RWPE2 (cell line): ENCODE measurements at regions not wholly inside any gene's neighbourhood (a gene's known extent, or its start where the extent isn't known, plus 50 kb on each side); places are given as distances from the start of the nearest gene placed in this dataset.
"Not testable (repeated sequence)": the region's sequence is repeated elsewhere in the genome, so short reads cannot be mapped to it uniquely, and the experiment has no call there.

Source experiments
- ATAC-seq: fragments of 200-7000 bp; cut with Tn5 transposase; 3 replicates; pipeline ENCODE4 v1.9.1; 2021; ENCODE audit warnings: low read depth
- DNase-seq: peaks from one replicate; pipeline ENCODE4 v3.0.0-alpha.2; 2020; ENCODE audit warnings: low spot score
- H3K27ac ChIP-seq: fragments of 450-650 bp; 2 replicates; pipeline ENCODE4 v1.5.1; 2017; ENCODE audit warnings: mild to moderate bottlenecking; ENCODE audit not compliant: poor library complexity, severe bottlenecking
- H3K27me3 ChIP-seq: fragments of 250-450 bp; sonication (Bioruptor Pico); 2 replicates; pipeline ENCODE4 v1.5.1; 2021; ENCODE audit warnings: mild to moderate bottlenecking, moderate library complexity; ENCODE audit not compliant: insufficient read depth, poor library complexity, severe bottlenecking
- H3K36me3 ChIP-seq: fragments of 250-450 bp; sonication (Bioruptor Pico); 2 replicates; pipeline ENCODE4 v1.5.1; 2020; ENCODE audit warnings: low read depth, mild to moderate bottlenecking, moderate library complexity
- H3K4me1 ChIP-seq: fragments of 250-450 bp; sonication (Bioruptor Pico); 2 replicates; pipeline ENCODE4 v1.5.1; 2021; ENCODE audit warnings: mild to moderate bottlenecking, moderate library complexity; ENCODE audit not compliant: insufficient read depth, poor library complexity, severe bottlenecking
- H3K4me3 ChIP-seq: fragments of 250-450 bp; sonication (Bioruptor Pico); 2 replicates; pipeline ENCODE4 v1.5.1; 2021; ENCODE audit warnings: mild to moderate bottlenecking, moderate library complexity; ENCODE audit not compliant: severe bottlenecking
- H3K9me3 ChIP-seq: fragments of 250-450 bp; sonication (Bioruptor Pico); 2 replicates; pipeline ENCODE4 v1.5.1; 2021; ENCODE audit warnings: mild to moderate bottlenecking, moderate library complexity; ENCODE audit not compliant: severe bottlenecking
- CTCF ChIP-seq: fragments of 450-650 bp; IDR thresholded peaks from one replicate; pipeline ENCODE4 v1.5.1; 2017; ENCODE audit warnings: mild to moderate bottlenecking, moderate library complexity; ENCODE audit not compliant: poor library complexity, severe bottlenecking

GRCh38 chr18:77403969-77404535 is 154.4 kb downstream of the GALR1 start:
- Histone ChIP-seq H3K9me3 (no peaks in the 10 kb centered on the region), H3K36me3 (no peaks in the 10 kb centered on the region), H3K27me3 (no peaks in the 10 kb centered on the region), H3K4me3 (no peak overlapping the region), H3K27ac (no peak overlapping the region), H3K4me1 (no peaks in the 10 kb centered on the region)
- DNase-seq (no peak), ATAC-seq (no peak)
- no peak for TF ChIP-seq CTCF

GRCh38 chr18:77405096-77405495 is 155.4 kb downstream of the GALR1 start:
- DNase-seq (no peak), ATAC-seq (no peak)
- TF ChIP-seq CTCF = no peak
- no peaks in the 10 kb centered on the region for H3K27me3 ChIP-seq
- no peaks in the 10 kb centered on the region for H3K36me3 ChIP-seq
- H3K4me1 ChIP-seq = no peaks in the 10 kb centered on the region
- H3K9me3 ChIP-seq = no peaks in the 10 kb centered on the region
- no peak overlapping the region for H3K27ac ChIP-seq
- H3K4me3 ChIP-seq = no peak overlapping the region

GRCh38 chr18:77407733-77408132 is 158.1 kb downstream of the GALR1 start:
- no peak for ATAC-seq
- H3K27me3 ChIP-seq = no peaks in the 10 kb centered on the region
- no peak for DNase-seq
- no peak overlapping the region for H3K4me3 ChIP-seq
- no peak overlapping the region for H3K27ac ChIP-seq
- H3K4me1 ChIP-seq = no peaks in the 10 kb centered on the region
- H3K36me3 ChIP-seq = no peaks in the 10 kb centered on the region
- no peaks in the 10 kb centered on the region for H3K9me3 ChIP-seq
- TF ChIP-seq CTCF = no peak

DNA sequence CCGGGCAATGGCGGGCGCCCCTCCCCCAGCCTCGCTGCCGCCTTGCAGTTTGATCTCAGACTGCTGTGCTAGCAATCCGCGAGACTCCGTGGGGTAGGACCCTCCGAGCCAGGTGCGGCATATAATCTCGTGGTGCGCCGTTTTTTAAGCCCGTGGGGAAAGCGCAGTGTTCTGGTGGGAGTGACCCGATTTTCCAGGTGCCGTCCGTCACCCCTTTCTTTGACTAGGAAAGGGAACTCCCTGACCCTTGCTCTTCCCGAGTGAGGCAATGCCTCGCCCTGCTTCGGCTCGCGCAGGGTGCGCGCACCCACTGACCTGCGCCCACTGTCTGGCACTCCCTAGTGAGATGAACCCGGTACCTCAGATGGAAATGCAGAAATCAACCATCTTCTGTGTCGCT is 171.9 kb downstream of the GALR1 start:
- not testable (repeated sequence) for ATAC-seq, H3K4me1 ChIP-seq, H3K9me3 ChIP-seq, H3K36me3 ChIP-seq, H3K4me3 ChIP-seq, H3K27me3 ChIP-seq, DNase-seq, H3K27ac ChIP-seq

- H3K27me3 ChIP-seq = no peaks in the 10 kb centered on the region
- no peak overlapping the region for H3K4me3 ChIP-seq
- H3K4me1 ChIP-seq = no peaks in the 10 kb centered on the region
- H3K27ac ChIP-seq = no peak overlapping the region
- DNase-seq = no peak
- H3K36me3 ChIP-seq = no peaks in the 10 kb centered on the region
- no peaks in the 10 kb centered on the region for H3K9me3 ChIP-seq
- ATAC-seq = no peak
- no peak for TF ChIP-seq CTCF
These were observed 173.6 kb downstream of the GALR1 start for GRCh38 chr18:77422974-77423867.
